GM10248 (cell line): ENCODE measurements at regions not wholly inside any gene's neighbourhood (a gene's known extent, or its start where the extent isn't known, plus 50 kb on each side); places are given as distances from the start of the nearest gene placed in this dataset.

Source experiments
- CTCF ChIA-PET: fragments of 300-600 bp; sonication (Branson Sonifier 250); formaldehyde crosslinking; extraction: SDS; loops from one replicate; lab custom pipeline; 2021; ENCODE audit warnings: antibody characterized with exemption; lab: Yijun Ruan, JAX
- POLR2A ChIA-PET: fragments of 350-650 bp; sonication (Branson Sonifier 250); formaldehyde crosslinking; extraction: SDS; loops from one replicate; lab custom pipeline; 2020; ENCODE audit warnings: antibody characterized with exemption; lab: Yijun Ruan, JAX
- DNase-seq: peaks from one replicate; pipeline ENCODE4 v3.0.0; 2012; ENCODE audit errors: extremely low spot score
- CTCF ChIP-seq: IDR thresholded peaks from 2 replicates; pipeline ENCODE4 v1.5.1; 2012; ENCODE audit warnings: mild to moderate bottlenecking, low read depth; ENCODE audit errors: extremely low read depth, missing control alignments, control extremely low read depth

DNA sequence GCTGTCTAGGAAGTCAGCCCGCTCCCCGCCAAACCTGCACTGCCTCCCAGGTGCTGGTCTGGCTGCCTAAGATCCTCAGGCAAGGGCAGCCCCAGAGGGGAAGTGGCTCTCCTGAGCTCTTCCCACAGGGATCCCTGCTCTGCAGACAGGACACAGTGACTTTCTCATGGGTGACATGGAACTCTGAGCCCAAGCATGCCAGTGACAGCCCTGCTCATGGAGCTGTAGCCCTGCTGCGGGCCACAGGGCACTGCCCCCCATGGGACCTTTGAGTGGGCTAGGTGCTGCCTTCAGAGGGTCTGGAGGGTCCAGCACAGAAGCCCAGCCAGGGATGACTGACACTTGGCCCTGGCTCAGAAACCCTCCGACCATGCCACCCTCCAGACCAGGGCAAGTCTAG is 109.1 kb downstream of the TUBA3C start:
- ChIA-PET CTCF (no interaction called here), POLR2A (no interaction called here)
- TF ChIP-seq CTCF, result no peak
- no peak for DNase-seq

GRCh38 chr13:19071161-19071936 is 110.3 kb downstream of the TUBA3C start:
- no peak for DNase-seq
- no peak for TF ChIP-seq CTCF
- ChIA-PET POLR2A (no interaction called here), CTCF (no interaction called here)

- ChIA-PET POLR2A (no interaction called here), CTCF (no interaction called here)
- no peak for TF ChIP-seq CTCF
- DNase-seq, result no peak
Measured at GRCh38 chr13:19070398-19070735, 111.3 kb downstream of the TUBA3C start.

GRCh38 chr13:19069684-19070397 is 111.8 kb downstream of the TUBA3C start:
- ChIA-PET POLR2A (no interaction called here), CTCF (no interaction called here)
- no peak for DNase-seq
- no peak for TF ChIP-seq CTCF

DNA sequence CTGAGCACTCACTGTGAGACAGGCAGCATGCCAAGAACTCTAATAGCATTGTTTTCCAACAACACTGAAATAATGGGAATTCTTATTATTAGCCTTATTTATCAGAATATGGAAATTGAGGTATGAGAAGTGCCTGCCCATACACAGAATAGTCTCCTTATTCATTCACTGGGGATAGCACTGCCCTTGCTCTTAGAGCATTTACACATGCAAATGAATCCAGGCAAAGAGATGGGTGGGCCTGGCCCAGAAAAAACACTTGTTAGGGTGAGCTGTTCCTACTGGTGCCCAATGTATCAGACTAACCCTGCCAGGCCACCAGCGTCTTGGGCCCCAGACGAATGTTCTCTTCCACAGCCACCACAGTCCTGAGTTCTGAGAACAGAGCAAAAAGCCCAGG is 112.9 kb downstream of the TUBA3C start:
- DNase-seq, result no peak
- TF ChIP-seq CTCF, result no peak
- ChIA-PET CTCF (no interaction called here), POLR2A (no interaction called here)

- CTCF ChIA-PET, result no interaction called here
- TF ChIP-seq CTCF, result no peak
- no peak for DNase-seq
- POLR2A ChIA-PET, result no interaction called here
Measured at GRCh38 chr13:19067767-19068166, 113.9 kb downstream of the TUBA3C start.
